GM12878 (cell line): ENCODE measurements at regions not wholly inside any gene's neighbourhood (a gene's known extent, or its start where the extent isn't known, plus 50 kb on each side); places are given as distances from the start of the nearest gene placed in this dataset.
"Not testable (repeated sequence)": the region's sequence is repeated elsewhere in the genome, so short reads cannot be mapped to it uniquely, and the experiment has no call there.

ENCODE experiments used
- PML ChIP-seq: IDR thresholded peaks from 2 replicates; pipeline ENCODE4 v1.6.1; 2012; ENCODE audit warnings: low read length, inconsistent platforms
- POU2F2 ChIP-seq: IDR thresholded peaks from 3 replicates; pipeline ENCODE4 v1.6.1; 2011; ENCODE audit warnings: low read depth, mild to moderate bottlenecking, low read length, borderline replicate concordance
- RFX5 ChIP-seq: IDR thresholded peaks from 2 replicates; pipeline ENCODE4 v1.6.1; 2011; ENCODE audit warnings: low read depth, low read length, improper control_type of control experiment
- TF ChIP-seq, protein P1 (sequence below), 3 experiments: IDR thresholded peaks in 2 of 3; conservative IDR thresholded peaks in 1 of 3; 2 replicates each; pipeline ENCODE4 v1.5.1; 2011; ENCODE audit warnings: low read depth in 3 of 3, low read length in 3 of 3, mild to moderate bottlenecking in 3 of 3, control low read depth in 2 of 3, moderate library complexity in 2 of 3, inconsistent platforms in 1 of 3, mixed read lengths in 1 of 3; ENCODE audit not compliant: control insufficient read depth in 2 of 3, insufficient read depth in 1 of 3; ENCODE audit errors: extremely low read depth in 1 of 3
- TF ChIP-seq, protein P2 (sequence below): IDR thresholded peaks from 2 replicates; pipeline ENCODE4 v1.6.1; 2012; ENCODE audit warnings: low read depth, low read length, improper control_type of control experiment
- TF ChIP-seq, protein P3 (sequence below): IDR thresholded peaks from 2 replicates; pipeline ENCODE4 v1.6.1; 2012; ENCODE audit warnings: mild to moderate bottlenecking, low read depth, low read length

DNA sequence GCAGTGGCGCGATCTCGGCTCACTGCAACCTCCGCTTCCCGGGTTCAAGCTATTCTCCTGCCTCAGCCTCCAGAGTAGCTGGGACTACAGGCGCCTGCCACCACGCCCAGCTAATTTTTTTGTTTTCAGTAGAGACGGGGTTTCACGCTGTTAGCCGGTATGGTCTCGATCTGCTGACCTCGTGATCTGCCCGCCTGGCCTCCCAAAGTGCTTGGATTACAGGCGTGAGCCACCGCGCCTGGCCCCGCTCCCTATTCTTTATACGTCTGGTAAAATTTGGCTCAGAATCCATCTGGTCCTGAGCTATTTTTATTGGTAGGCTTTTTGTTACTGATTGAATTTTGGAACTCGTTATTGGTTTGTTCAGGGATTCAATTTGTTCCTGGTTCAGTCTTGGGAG, 336.7 kb downstream of the AEBP2 start:
- TF ChIP-seq, protein P1, sequence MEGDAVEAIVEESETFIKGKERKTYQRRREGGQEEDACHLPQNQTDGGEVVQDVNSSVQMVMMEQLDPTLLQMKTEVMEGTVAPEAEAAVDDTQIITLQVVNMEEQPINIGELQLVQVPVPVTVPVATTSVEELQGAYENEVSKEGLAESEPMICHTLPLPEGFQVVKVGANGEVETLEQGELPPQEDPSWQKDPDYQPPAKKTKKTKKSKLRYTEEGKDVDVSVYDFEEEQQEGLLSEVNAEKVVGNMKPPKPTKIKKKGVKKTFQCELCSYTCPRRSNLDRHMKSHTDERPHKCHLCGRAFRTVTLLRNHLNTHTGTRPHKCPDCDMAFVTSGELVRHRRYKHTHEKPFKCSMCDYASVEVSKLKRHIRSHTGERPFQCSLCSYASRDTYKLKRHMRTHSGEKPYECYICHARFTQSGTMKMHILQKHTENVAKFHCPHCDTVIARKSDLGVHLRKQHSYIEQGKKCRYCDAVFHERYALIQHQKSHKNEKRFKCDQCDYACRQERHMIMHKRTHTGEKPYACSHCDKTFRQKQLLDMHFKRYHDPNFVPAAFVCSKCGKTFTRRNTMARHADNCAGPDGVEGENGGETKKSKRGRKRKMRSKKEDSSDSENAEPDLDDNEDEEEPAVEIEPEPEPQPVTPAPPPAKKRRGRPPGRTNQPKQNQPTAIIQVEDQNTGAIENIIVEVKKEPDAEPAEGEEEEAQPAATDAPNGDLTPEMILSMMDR (IDR thresholded peaks at IDR 0.05 in 2 of 3, conservative IDR thresholded peaks at IDR 0.05 in 1 of 3; ENCODE audit: control insufficient read depth in 2 of 3, extremely low read depth in 1 of 3, insufficient read depth in 1 of 3, low read depth in 3 of 3, low read length in 3 of 3): not testable (repeated sequence)
- TF ChIP-seq RFX5, PML, POU2F2: not testable (repeated sequence)
- TF ChIP-seq, protein P2, sequence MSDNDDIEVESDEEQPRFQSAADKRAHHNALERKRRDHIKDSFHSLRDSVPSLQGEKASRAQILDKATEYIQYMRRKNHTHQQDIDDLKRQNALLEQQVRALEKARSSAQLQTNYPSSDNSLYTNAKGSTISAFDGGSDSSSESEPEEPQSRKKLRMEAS: not testable (repeated sequence)
- TF ChIP-seq, protein P3, sequence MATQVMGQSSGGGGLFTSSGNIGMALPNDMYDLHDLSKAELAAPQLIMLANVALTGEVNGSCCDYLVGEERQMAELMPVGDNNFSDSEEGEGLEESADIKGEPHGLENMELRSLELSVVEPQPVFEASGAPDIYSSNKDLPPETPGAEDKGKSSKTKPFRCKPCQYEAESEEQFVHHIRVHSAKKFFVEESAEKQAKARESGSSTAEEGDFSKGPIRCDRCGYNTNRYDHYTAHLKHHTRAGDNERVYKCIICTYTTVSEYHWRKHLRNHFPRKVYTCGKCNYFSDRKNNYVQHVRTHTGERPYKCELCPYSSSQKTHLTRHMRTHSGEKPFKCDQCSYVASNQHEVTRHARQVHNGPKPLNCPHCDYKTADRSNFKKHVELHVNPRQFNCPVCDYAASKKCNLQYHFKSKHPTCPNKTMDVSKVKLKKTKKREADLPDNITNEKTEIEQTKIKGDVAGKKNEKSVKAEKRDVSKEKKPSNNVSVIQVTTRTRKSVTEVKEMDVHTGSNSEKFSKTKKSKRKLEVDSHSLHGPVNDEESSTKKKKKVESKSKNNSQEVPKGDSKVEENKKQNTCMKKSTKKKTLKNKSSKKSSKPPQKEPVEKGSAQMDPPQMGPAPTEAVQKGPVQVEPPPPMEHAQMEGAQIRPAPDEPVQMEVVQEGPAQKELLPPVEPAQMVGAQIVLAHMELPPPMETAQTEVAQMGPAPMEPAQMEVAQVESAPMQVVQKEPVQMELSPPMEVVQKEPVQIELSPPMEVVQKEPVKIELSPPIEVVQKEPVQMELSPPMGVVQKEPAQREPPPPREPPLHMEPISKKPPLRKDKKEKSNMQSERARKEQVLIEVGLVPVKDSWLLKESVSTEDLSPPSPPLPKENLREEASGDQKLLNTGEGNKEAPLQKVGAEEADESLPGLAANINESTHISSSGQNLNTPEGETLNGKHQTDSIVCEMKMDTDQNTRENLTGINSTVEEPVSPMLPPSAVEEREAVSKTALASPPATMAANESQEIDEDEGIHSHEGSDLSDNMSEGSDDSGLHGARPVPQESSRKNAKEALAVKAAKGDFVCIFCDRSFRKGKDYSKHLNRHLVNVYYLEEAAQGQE: not testable (repeated sequence)
